ENCODE measurements at regions not wholly inside any gene's neighbourhood (a gene's known extent, or its start where the extent isn't known, plus 50 kb on each side); places are given as distances from the start of the nearest gene placed in this dataset.

- Mint-ChIP-seq H3K36me3 (ENCODE audit: insufficient read depth, unreplicated experiment) (no peaks in the 10 kb centered on the region), H3K9me3 (ENCODE audit: low read depth, unreplicated experiment) (no peaks in the 10 kb centered on the region), H3K4me1 (ENCODE audit: low read depth, unreplicated experiment) (peaks cover 17% of the 10 kb centered on the region), H3K27ac (ENCODE audit: unreplicated experiment) (no peak overlapping the region), H3K27me3 (ENCODE audit: unreplicated experiment) (peaks cover 33% of the 10 kb centered on the region), H3K4me3 (ENCODE audit: low read depth, unreplicated experiment) (no peak overlapping the region)
- DNase-seq: no peak
- intact Hi-C loops (cut with micrococcal nuclease; ENCODE audit: unreplicated experiment): no loop called here
- TF ChIP-seq, protein P1, sequence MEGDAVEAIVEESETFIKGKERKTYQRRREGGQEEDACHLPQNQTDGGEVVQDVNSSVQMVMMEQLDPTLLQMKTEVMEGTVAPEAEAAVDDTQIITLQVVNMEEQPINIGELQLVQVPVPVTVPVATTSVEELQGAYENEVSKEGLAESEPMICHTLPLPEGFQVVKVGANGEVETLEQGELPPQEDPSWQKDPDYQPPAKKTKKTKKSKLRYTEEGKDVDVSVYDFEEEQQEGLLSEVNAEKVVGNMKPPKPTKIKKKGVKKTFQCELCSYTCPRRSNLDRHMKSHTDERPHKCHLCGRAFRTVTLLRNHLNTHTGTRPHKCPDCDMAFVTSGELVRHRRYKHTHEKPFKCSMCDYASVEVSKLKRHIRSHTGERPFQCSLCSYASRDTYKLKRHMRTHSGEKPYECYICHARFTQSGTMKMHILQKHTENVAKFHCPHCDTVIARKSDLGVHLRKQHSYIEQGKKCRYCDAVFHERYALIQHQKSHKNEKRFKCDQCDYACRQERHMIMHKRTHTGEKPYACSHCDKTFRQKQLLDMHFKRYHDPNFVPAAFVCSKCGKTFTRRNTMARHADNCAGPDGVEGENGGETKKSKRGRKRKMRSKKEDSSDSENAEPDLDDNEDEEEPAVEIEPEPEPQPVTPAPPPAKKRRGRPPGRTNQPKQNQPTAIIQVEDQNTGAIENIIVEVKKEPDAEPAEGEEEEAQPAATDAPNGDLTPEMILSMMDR (IDR thresholded peaks at IDR 0.05; ENCODE audit: unreplicated experiment): no peak
- CTCF ChIA-PET: interaction anchor here (0.6 to 1.7 kb wide), 2 partner anchors 100 to 176 kb away, joined by 6 to 8 read pairs; no protein-coding TSS in a partner anchor
- no TSS peak for BruUV-seq (replicated peaks)
These were observed 410.0 kb upstream of the SULF2 start for GRCh38 chr20:48195121-48195870.

GRCh38 chr20:48194583-48194982 lies 409.3 kb upstream of the SULF2 start:
- H3K27me3 Mint-ChIP-seq (ENCODE audit: unreplicated experiment): peaks cover 33% of the 10 kb centered on the region
- no peak for DNase-seq
- TF ChIP-seq, protein P1 (IDR thresholded peaks at IDR 0.05; ENCODE audit: unreplicated experiment): no peak
- intact Hi-C loops (cut with micrococcal nuclease; ENCODE audit: unreplicated experiment): no loop called here
- no peaks in the 10 kb centered on the region for H3K36me3 Mint-ChIP-seq (ENCODE audit: insufficient read depth, unreplicated experiment)
- CTCF ChIA-PET: interaction anchor here (1.7 kb wide), 1 partner anchor 101 kb away, joined by 8 read pairs; no protein-coding TSS in a partner anchor
- H3K9me3 Mint-ChIP-seq (ENCODE audit: low read depth, unreplicated experiment): no peaks in the 10 kb centered on the region
- H3K4me3 Mint-ChIP-seq (ENCODE audit: low read depth, unreplicated experiment): no peak overlapping the region
- H3K4me1 Mint-ChIP-seq (ENCODE audit: low read depth, unreplicated experiment): peaks cover 17% of the 10 kb centered on the region
- BruUV-seq (replicated peaks): no TSS peak
- H3K27ac Mint-ChIP-seq (ENCODE audit: unreplicated experiment): no peak overlapping the region

DNA sequence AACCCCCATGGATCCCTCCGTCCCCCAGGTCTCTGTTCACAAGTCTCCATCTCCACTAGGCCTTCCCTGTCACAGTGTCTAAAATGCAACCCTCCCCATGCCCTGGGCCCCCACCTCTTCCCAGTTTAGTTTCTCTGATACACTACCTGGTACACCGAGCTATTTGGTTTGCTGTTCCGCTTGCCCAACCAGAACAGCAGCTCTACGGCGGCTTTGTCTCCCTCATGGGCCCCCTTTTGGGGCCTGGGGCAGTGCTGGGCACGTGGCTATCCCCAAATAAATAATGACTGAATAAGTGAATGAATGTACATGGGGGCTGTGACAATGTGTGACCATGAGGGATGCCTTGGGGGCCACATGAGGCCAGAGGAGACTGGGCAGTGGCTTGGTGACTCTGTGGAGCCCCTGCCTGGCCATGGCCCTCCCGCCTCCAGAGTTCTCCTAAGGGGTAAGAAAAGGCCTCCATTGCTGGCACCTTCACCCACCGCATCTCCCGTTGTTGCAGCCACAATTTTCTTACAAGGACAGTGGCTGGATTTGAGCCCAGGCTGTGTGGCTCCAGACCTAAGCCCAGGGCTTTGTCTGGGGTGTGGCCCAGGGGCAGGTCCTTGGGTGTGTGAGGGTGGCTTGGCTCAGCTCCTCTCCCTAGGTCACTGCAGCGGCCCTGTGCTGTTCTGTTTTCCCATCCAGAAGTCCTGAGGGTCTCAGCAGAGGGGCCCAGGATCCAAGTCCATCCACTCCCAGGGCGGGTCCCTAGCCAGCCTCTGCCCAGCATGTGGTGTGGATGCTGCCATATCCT lies 408.5 kb upstream of the SULF2 start:
- no peak for DNase-seq
- Mint-ChIP-seq H3K27ac (ENCODE audit: unreplicated experiment) (no peak overlapping the region), H3K36me3 (ENCODE audit: insufficient read depth, unreplicated experiment) (no peaks in the 10 kb centered on the region), H3K4me1 (ENCODE audit: low read depth, unreplicated experiment) (peaks cover 17% of the 10 kb centered on the region), H3K4me3 (ENCODE audit: low read depth, unreplicated experiment) (no peak overlapping the region), H3K9me3 (ENCODE audit: low read depth, unreplicated experiment) (no peaks in the 10 kb centered on the region), H3K27me3 (ENCODE audit: unreplicated experiment) (peaks cover 33% of the 10 kb centered on the region)
- CTCF ChIA-PET: no interaction called here
- no TSS peak for BruUV-seq (replicated peaks)
- TF ChIP-seq, protein P1 (IDR thresholded peaks at IDR 0.05; ENCODE audit: unreplicated experiment): no peak
- intact Hi-C loops (cut with micrococcal nuclease; ENCODE audit: unreplicated experiment): no loop called here

- TF ChIP-seq, protein P1 (IDR thresholded peaks at IDR 0.05; ENCODE audit: unreplicated experiment): no peak
- DNase-seq: no peak
- peaks cover 21% of the 10 kb centered on the region for H3K4me1 Mint-ChIP-seq (ENCODE audit: low read depth, unreplicated experiment)
- H3K27ac Mint-ChIP-seq (ENCODE audit: unreplicated experiment): no peak overlapping the region
- peaks cover 24% of the 10 kb centered on the region for H3K27me3 Mint-ChIP-seq (ENCODE audit: unreplicated experiment)
- intact Hi-C loops (cut with micrococcal nuclease; ENCODE audit: unreplicated experiment): no loop called here
- no peaks in the 10 kb centered on the region for H3K36me3 Mint-ChIP-seq (ENCODE audit: insufficient read depth, unreplicated experiment)
- CTCF ChIA-PET: interaction anchor here (2.3 kb wide), 1 partner anchor 428 kb away, joined by 8 read pairs; no protein-coding TSS in a partner anchor
- BruUV-seq (replicated peaks): no TSS peak
- H3K4me3 Mint-ChIP-seq (ENCODE audit: low read depth, unreplicated experiment): no peak overlapping the region
- H3K9me3 Mint-ChIP-seq (ENCODE audit: low read depth, unreplicated experiment): no peaks in the 10 kb centered on the region
These were observed 406.8 kb upstream of the SULF2 start for GRCh38 chr20:48192109-48192508.
